ENCODE measurements at regions not wholly inside any gene's neighbourhood (a gene's known extent, or its start where the extent isn't known, plus 50 kb on each side); places are given as distances from the start of the nearest gene placed in this dataset.
"Not testable (repeated sequence)": the region's sequence is repeated elsewhere in the genome, so short reads cannot be mapped to it uniquely, and the experiment has no call there.

GRCh38 chr2:57386305-57386704 is 660.3 kb upstream of the VRK2 start:
- no peak for DNase-seq (ENCODE audit: low read depth)
- H3K9ac ChIP-seq (ENCODE audit: low read length), result no peak overlapping the region
- H3K9me3 ChIP-seq (ENCODE audit: control insufficient read depth, low read length), result peaks cover 20% of the 10 kb centered on the region
- H3K4me3 ChIP-seq (ENCODE audit: low read length), result no peak overlapping the region
- H3K27me3 ChIP-seq (replicated peaks; ENCODE audit: control insufficient read depth, insufficient read depth, low read length), result no peaks in the 10 kb centered on the region
- no peaks in the 10 kb centered on the region for H3K4me1 ChIP-seq (ENCODE audit: control insufficient read depth, insufficient read depth, low read length)
- no peaks in the 10 kb centered on the region for H3K36me3 ChIP-seq (ENCODE audit: control insufficient read depth, insufficient read depth, low read length, severe bottlenecking)

- no peaks in the 10 kb centered on the region for H3K9me3 ChIP-seq (ENCODE audit: control insufficient read depth, low read length)
- no peak for DNase-seq (ENCODE audit: low read depth)
- H3K4me3 ChIP-seq (ENCODE audit: low read length), result no peak overlapping the region
These were observed 650.1 kb upstream of the VRK2 start for GRCh38 chr2:57396355-57397098.

GRCh38 chr2:57397550-57398360 is 648.9 kb upstream of the VRK2 start:
- no peak for DNase-seq (ENCODE audit: low read depth)
- no peaks in the 10 kb centered on the region for H3K9me3 ChIP-seq (ENCODE audit: control insufficient read depth, low read length)
- H3K36me3 ChIP-seq (ENCODE audit: control insufficient read depth, insufficient read depth, low read length, severe bottlenecking), result no peaks in the 10 kb centered on the region
- H3K4me3 ChIP-seq (ENCODE audit: low read length), result no peak overlapping the region
- no peaks in the 10 kb centered on the region for H3K27me3 ChIP-seq (replicated peaks; ENCODE audit: control insufficient read depth, insufficient read depth, low read length)
- no peak overlapping the region for H3K9ac ChIP-seq (ENCODE audit: low read length)
- no peaks in the 10 kb centered on the region for H3K4me1 ChIP-seq (ENCODE audit: control insufficient read depth, insufficient read depth, low read length)

More at GRCh38 chr2:57396355-57397098, 650.1 kb upstream of the VRK2 start:
- H3K36me3 ChIP-seq (ENCODE audit: control insufficient read depth, insufficient read depth, low read length, severe bottlenecking), result no peaks in the 10 kb centered on the region
- no peaks in the 10 kb centered on the region for H3K27me3 ChIP-seq (replicated peaks; ENCODE audit: control insufficient read depth, insufficient read depth, low read length)
- H3K4me1 ChIP-seq (ENCODE audit: control insufficient read depth, insufficient read depth, low read length), result no peaks in the 10 kb centered on the region
- H3K9ac ChIP-seq (ENCODE audit: low read length), result no peak overlapping the region

- DNase-seq (ENCODE audit: low read depth), result no peak
- Histone ChIP-seq H3K36me3 (ENCODE audit: control insufficient read depth, insufficient read depth, low read length, severe bottlenecking) (no peaks in the 10 kb centered on the region), H3K27me3 (replicated peaks; ENCODE audit: control insufficient read depth, insufficient read depth, low read length) (no peaks in the 10 kb centered on the region), H3K4me3 (ENCODE audit: low read length) (no peak overlapping the region), H3K4me1 (ENCODE audit: control insufficient read depth, insufficient read depth, low read length) (no peaks in the 10 kb centered on the region), H3K9ac (ENCODE audit: low read length) (no peak overlapping the region), H3K9me3 (ENCODE audit: control insufficient read depth, low read length) (no peaks in the 10 kb centered on the region)
These were observed 647.5 kb upstream of the VRK2 start for GRCh38 chr2:57399057-57399456.

- no peak for DNase-seq (ENCODE audit: low read depth)
- H3K9me3 ChIP-seq (ENCODE audit: control insufficient read depth, low read length), result no peaks in the 10 kb centered on the region
- no peak overlapping the region for H3K9ac ChIP-seq (ENCODE audit: low read length)
- H3K4me3 ChIP-seq (ENCODE audit: low read length), result no peak overlapping the region
- no peaks in the 10 kb centered on the region for H3K4me1 ChIP-seq (ENCODE audit: control insufficient read depth, insufficient read depth, low read length)
- H3K36me3 ChIP-seq (ENCODE audit: control insufficient read depth, insufficient read depth, low read length, severe bottlenecking), result no peaks in the 10 kb centered on the region
- no peaks in the 10 kb centered on the region for H3K27me3 ChIP-seq (replicated peaks; ENCODE audit: control insufficient read depth, insufficient read depth, low read length)
These were observed 644.5 kb upstream of the VRK2 start for GRCh38 chr2:57402096-57402495.

GRCh38 chr2:57402755-57403154 is 643.9 kb upstream of the VRK2 start:
- Histone ChIP-seq H3K4me3 (ENCODE audit: low read length) (no peak overlapping the region), H3K36me3 (ENCODE audit: control insufficient read depth, insufficient read depth, low read length, severe bottlenecking) (no peaks in the 10 kb centered on the region), H3K9me3 (ENCODE audit: control insufficient read depth, low read length) (no peaks in the 10 kb centered on the region), H3K9ac (ENCODE audit: low read length) (no peak overlapping the region), H3K4me1 (ENCODE audit: control insufficient read depth, insufficient read depth, low read length) (no peaks in the 10 kb centered on the region), H3K27me3 (replicated peaks; ENCODE audit: control insufficient read depth, insufficient read depth, low read length) (no peaks in the 10 kb centered on the region)
- DNase-seq (ENCODE audit: low read depth), result no peak

GRCh38 chr2:57407772-57408201 is 638.8 kb upstream of the VRK2 start:
- Histone ChIP-seq H3K4me1 (ENCODE audit: control insufficient read depth, insufficient read depth, low read length) (no peaks in the 10 kb centered on the region), H3K36me3 (ENCODE audit: control insufficient read depth, insufficient read depth, low read length, severe bottlenecking) (no peaks in the 10 kb centered on the region), H3K9ac (ENCODE audit: low read length) (no peak overlapping the region), H3K9me3 (ENCODE audit: control insufficient read depth, low read length) (peaks cover 15% of the 10 kb centered on the region), H3K27me3 (replicated peaks; ENCODE audit: control insufficient read depth, insufficient read depth, low read length) (no peaks in the 10 kb centered on the region), H3K4me3 (ENCODE audit: low read length) (no peak overlapping the region)
- DNase-seq (ENCODE audit: low read depth), result peak; percentile 3

- H3K27me3 ChIP-seq (replicated peaks; ENCODE audit: control insufficient read depth, insufficient read depth, low read length), result no peaks in the 10 kb centered on the region
- no peak overlapping the region for H3K9ac ChIP-seq (ENCODE audit: low read length)
- no peaks in the 10 kb centered on the region for H3K4me1 ChIP-seq (ENCODE audit: control insufficient read depth, insufficient read depth, low read length)
- DNase-seq (ENCODE audit: low read depth), result no peak
- no peak overlapping the region for H3K4me3 ChIP-seq (ENCODE audit: low read length)
- H3K9me3 ChIP-seq (ENCODE audit: control insufficient read depth, low read length), result peaks cover 23% of the 10 kb centered on the region
- no peaks in the 10 kb centered on the region for H3K36me3 ChIP-seq (ENCODE audit: control insufficient read depth, insufficient read depth, low read length, severe bottlenecking)
These were observed 638.0 kb upstream of the VRK2 start for GRCh38 chr2:57408587-57408986.

- no peak for DNase-seq (ENCODE audit: low read depth)
- no peaks in the 10 kb centered on the region for H3K36me3 ChIP-seq (ENCODE audit: control insufficient read depth, insufficient read depth, low read length, severe bottlenecking)
- H3K9me3 ChIP-seq (ENCODE audit: control insufficient read depth, low read length), result peaks cover 22% of the 10 kb centered on the region
- H3K9ac ChIP-seq (ENCODE audit: low read length), result no peak overlapping the region
- no peak overlapping the region for H3K4me3 ChIP-seq (ENCODE audit: low read length)
- H3K4me1 ChIP-seq (ENCODE audit: control insufficient read depth, insufficient read depth, low read length), result no peaks in the 10 kb centered on the region
- H3K27me3 ChIP-seq (replicated peaks; ENCODE audit: control insufficient read depth, insufficient read depth, low read length), result no peaks in the 10 kb centered on the region
These were observed 629.6 kb upstream of the VRK2 start for GRCh38 chr2:57417007-57417406.

GRCh38 chr2:57418859-57419346 is 627.7 kb upstream of the VRK2 start:
- H3K4me1 ChIP-seq (ENCODE audit: control insufficient read depth, insufficient read depth, low read length), result not testable (repeated sequence)

GRCh38 chr2:57429831-57430230 is 616.8 kb upstream of the VRK2 start:
- DNase-seq (ENCODE audit: low read depth), result no peak
- Histone ChIP-seq H3K36me3 (ENCODE audit: control insufficient read depth, insufficient read depth, low read length, severe bottlenecking) (no peaks in the 10 kb centered on the region), H3K9ac (ENCODE audit: low read length) (no peak overlapping the region), H3K4me1 (ENCODE audit: control insufficient read depth, insufficient read depth, low read length) (peaks cover 2% of the 10 kb centered on the region), H3K4me3 (ENCODE audit: low read length) (no peak overlapping the region), H3K9me3 (ENCODE audit: control insufficient read depth, low read length) (no peaks in the 10 kb centered on the region), H3K27me3 (replicated peaks; ENCODE audit: control insufficient read depth, insufficient read depth, low read length) (no peaks in the 10 kb centered on the region)

More at GRCh38 chr2:57418859-57419346, 627.7 kb upstream of the VRK2 start:
- not testable (repeated sequence) for H3K9ac ChIP-seq (ENCODE audit: low read length); H3K27me3 ChIP-seq (replicated peaks; ENCODE audit: control insufficient read depth, insufficient read depth, low read length); H3K9me3 ChIP-seq (ENCODE audit: control insufficient read depth, low read length); H3K4me3 ChIP-seq (ENCODE audit: low read length); H3K36me3 ChIP-seq (ENCODE audit: control insufficient read depth, insufficient read depth, low read length, severe bottlenecking); DNase-seq (ENCODE audit: low read depth)
